Pulmonary artery endothelial cell (primary cell): ENCODE measurements at regions not wholly inside any gene's neighbourhood (a gene's known extent, or its start where the extent isn't known, plus 50 kb on each side); places are given as distances from the start of the nearest gene placed in this dataset.
"Not testable (repeated sequence)": the region's sequence is repeated elsewhere in the genome, so short reads cannot be mapped to it uniquely, and the experiment has no call there.

Experiments used
- DNase-seq: peaks from one replicate; pipeline ENCODE4 v3.0.0-alpha.2; 2011; ENCODE audit warnings: low read depth, low spot score

DNA sequence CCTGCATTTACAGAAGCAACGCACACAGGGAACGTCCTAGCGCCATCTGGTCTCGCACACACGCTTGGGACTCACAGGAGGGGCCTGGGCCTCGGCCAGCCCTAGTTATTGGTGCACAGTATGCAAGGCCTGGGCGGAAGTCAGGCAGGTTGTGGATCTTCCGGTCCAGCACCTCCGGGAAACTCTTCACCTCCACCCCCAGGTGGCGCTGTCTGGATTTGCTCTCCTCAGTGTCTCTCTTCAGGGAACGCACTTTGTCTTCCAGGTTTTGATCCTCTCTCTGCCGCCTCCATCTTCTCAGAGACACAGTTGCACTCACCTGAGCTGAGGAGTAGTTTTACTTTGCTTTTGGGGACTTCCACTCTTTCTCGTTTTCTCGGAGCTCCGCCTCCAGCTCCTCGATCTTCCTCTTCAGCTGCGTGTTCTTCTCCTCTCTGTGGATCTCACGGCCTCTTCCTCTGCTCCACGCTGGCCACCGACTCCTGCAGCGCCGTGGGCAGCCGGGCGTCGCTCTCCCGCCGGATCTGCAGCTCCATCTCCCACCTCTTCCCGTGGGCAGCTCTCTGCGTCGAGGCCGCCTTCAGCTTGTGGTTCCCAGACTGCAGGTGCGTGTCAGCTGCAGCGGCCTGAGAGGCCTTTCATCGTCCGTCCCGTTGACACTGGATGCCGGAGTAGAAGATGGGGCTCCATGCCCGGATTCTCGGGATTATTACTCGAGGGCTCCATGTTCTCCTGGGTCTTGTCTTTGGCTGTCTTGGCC is 933.8 kb downstream of the TMEM121 start:
- DNase-seq: no peak

- DNase-seq: no peak
These were observed 934.5 kb downstream of the TMEM121 start for GRCh38 chr14:106460916-106461315.

DNA sequence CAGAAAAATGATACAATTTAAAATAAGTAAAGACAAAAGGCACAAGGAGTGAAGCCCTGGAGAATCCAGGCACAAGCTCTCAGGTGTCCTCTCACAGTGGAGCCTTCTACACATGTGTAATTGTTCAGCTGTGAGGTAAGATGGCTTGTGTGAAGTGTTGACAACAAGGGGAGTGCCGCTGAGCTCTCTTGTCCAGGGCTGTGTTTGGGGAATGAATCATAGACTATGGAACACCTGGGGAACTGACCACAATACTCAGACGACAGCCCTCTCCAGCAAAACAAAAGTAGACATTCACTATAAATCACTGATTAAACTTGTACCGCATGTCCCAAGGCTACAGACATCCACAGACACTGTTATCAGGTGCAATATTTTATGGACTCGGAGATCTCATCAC is 940.1 kb downstream of the TMEM121 start:
- DNase-seq: not testable (repeated sequence)

- not testable (repeated sequence) for DNase-seq
These were observed 942.5 kb downstream of the TMEM121 start for GRCh38 chr14:106468869-106469268.

GRCh38 chr14:106470028-106470427 is 943.6 kb downstream of the TMEM121 start:
- not testable (repeated sequence) for DNase-seq

GRCh38 chr14:106474261-106475028 is 948.1 kb downstream of the TMEM121 start:
- DNase-seq: not testable (repeated sequence)

DNA sequence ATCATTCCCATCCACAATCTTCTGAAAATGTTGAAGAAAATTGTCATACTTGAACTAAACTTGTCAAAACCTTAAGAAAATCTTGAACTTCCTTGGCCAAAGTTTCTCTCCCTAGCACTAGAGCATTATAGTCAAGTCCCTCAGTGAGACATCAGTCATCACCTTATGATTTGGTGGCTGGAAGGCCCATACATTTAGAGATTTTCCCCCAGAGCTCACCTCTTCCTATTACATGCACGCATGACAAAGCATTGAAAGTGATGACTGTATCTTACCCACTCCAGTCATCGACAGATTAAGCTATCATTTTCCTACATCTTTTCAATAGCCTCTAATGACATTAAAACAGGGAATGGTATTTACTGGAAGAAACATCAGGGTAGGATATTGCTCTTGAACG is 948.8 kb downstream of the TMEM121 start:
- DNase-seq: not testable (repeated sequence)

GRCh38 chr14:106477600-106477999 is 951.2 kb downstream of the TMEM121 start:
- DNase-seq: not testable (repeated sequence)

- not testable (repeated sequence) for DNase-seq
These were observed 953.9 kb downstream of the TMEM121 start for GRCh38 chr14:106480287-106480686.

GRCh38 chr14:106482213-106482612 is 955.8 kb downstream of the TMEM121 start:
- DNase-seq: not testable (repeated sequence)

- DNase-seq: no peak
These were observed 961.2 kb downstream of the TMEM121 start for GRCh38 chr14:106487600-106487999.

- no peak for DNase-seq
These were observed 961.9 kb downstream of the TMEM121 start for GRCh38 chr14:106488291-106488690.

DNA sequence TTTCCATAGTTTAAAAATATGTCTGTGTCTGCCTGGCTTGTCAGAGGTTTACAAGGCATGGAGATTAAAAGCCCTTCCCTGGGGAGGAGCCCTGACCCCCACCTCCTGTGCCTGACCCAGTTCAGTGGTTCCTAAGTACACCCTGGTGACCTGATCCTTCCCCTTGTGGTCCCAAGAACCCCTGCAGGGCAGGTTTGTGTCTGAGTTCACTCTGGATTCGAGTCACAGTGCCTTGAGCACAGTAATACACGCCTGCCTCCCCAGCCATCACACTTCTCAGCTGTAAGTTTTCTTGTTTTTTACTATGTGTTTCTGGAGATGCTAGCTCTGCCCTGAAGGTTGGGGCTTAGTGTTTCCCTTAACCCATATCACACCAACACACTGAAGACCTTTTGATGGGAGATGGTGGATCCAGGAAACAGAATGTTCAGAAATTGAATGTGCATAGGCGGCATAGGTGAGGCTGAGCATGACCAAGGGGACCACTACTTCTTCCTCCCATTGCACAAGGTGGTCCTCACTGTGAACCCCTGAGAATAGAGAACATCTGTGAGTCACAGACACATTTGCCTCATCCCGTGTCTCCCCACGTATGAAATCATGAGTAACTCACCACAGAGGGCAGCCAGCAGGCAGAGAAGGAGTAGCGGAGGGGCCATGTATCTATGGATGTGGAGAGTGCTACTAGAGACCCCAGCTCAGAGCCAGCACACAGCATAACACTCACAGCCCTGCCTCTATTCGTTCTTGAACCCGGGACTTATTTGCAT is 962.9 kb downstream of the TMEM121 start:
- no peak for DNase-seq

GRCh38 chr14:106490442-106490841 is 964.1 kb downstream of the TMEM121 start:
- DNase-seq: no peak

GRCh38 chr14:106491851-106492250 is 965.5 kb downstream of the TMEM121 start:
- DNase-seq: no peak

- no peak for DNase-seq
These were observed 967.8 kb downstream of the TMEM121 start for GRCh38 chr14:106493962-106494823.

DNA sequence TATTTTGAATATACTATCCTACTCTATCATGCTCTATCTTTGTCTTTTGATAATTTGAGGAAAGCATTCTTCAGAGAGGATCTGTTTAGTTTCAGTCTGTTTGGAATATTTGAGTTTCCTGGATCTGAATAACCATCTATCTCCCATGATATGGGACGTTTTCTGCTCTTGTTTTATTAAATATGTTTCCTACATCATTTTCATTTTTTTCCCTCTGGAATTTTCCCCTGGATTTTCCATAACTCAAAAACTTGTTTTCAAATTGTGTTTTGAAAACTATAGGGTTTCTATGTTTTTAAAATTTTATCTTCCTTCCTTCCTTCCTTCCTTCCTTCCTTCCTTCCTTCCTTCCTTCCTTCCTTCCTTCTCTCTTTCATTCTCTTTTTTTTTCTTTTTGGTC is 974.2 kb downstream of the TMEM121 start:
- DNase-seq: no peak

GRCh38 chr14:106501898-106502297 is 975.5 kb downstream of the TMEM121 start:
- no peak for DNase-seq

DNA sequence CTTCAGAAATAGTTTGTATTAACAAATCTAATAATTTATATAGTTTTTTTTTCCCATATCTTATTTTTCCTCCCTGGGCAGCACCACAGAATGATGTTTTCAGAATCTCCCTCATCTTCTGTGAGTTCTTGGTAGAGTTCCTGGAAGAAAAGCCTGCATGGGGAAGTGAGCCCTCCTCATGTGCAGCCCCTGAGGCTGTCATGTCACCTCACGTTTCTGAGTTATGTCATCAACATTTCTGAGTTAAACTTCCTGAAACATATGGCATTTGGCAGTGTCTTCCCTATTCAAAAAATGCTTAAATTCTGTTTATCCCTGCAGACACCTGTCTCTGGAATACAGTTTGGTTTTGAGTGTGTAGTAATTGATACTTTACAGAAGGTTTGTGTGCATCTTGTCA is 979.0 kb downstream of the TMEM121 start:
- no peak for DNase-seq

DNA sequence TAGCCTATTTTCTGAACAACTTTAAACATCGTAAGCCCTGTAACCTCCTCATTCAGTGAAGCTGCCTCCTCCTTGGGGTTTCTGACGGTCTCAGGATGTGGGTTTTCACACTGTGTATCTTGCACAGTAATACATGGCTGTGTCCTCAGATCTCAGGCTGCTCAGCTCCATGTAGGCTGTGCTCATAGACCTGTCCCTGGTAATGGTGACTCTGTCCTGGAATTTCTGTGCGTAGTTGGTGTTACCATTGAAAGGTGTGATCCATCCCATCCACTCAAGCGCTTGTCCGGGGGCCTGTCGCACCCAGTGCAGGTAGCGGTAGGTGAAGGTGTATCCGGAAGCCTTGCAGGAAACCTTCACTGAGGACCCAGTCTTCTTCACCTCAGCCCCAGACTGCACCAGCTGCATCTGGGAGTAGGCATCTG is 980.5 kb downstream of the TMEM121 start:
- DNase-seq: no peak

DNA sequence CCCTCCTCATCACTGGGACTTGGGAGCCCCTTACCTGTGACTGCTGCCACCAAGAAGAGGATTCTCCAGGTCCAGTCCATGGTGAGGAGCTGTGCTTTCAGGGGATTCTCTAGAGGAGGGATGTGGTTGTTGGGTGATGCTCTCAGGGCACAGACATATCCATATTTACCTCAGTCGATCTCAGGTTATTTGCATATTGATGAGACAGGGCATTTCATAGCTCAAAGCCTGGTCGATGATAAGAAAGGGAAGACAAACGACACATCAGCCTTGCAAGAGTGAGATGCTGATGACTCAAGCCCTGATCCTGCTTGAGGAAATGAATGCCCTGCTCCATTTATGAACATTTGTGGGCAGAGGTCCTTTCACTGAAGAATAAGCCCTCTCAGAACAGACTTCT is 981.0 kb downstream of the TMEM121 start:
- no peak for DNase-seq
